ENCODE measurements at regions not wholly inside any gene's neighbourhood (a gene's known extent, or its start where the extent isn't known, plus 50 kb on each side); places are given as distances from the start of the nearest gene placed in this dataset.
"Not testable (repeated sequence)": the region's sequence is repeated elsewhere in the genome, so short reads cannot be mapped to it uniquely, and the experiment has no call there.

DNA sequence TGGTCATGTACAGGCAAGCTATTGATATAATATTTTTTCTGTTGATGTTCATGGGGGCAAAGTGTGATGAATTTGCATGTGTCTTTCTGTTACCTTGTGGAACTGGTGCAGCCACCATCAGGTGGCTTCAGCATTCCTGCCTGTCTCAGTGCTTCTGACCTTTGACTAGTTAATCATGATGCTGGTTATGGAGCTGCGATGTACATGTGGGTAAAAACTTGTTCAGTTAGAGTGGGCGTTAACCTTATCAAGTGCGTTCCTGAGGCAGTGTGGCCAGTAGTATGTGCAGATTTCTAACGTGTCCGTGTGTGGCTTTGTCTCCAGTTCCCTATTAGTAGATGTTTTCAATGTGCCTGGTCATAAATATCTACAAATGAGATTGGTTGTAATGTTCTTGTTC lies 127.4 kb upstream of the ZSWIM2 start:
- Mint-ChIP-seq H3K27ac (peak overlapping the region; percentile 26), H3K4me3 (ENCODE audit: low read depth) (no peak overlapping the region), H3K36me3 (ENCODE audit: insufficient read depth) (no peaks in the 10 kb centered on the region), H3K9me3 (ENCODE audit: low read depth) (no peaks in the 10 kb centered on the region), H3K4me1 (ENCODE audit: low read depth) (no peaks in the 10 kb centered on the region), H3K27me3 (no peaks in the 10 kb centered on the region)
- TF ChIP-seq, protein P1, sequence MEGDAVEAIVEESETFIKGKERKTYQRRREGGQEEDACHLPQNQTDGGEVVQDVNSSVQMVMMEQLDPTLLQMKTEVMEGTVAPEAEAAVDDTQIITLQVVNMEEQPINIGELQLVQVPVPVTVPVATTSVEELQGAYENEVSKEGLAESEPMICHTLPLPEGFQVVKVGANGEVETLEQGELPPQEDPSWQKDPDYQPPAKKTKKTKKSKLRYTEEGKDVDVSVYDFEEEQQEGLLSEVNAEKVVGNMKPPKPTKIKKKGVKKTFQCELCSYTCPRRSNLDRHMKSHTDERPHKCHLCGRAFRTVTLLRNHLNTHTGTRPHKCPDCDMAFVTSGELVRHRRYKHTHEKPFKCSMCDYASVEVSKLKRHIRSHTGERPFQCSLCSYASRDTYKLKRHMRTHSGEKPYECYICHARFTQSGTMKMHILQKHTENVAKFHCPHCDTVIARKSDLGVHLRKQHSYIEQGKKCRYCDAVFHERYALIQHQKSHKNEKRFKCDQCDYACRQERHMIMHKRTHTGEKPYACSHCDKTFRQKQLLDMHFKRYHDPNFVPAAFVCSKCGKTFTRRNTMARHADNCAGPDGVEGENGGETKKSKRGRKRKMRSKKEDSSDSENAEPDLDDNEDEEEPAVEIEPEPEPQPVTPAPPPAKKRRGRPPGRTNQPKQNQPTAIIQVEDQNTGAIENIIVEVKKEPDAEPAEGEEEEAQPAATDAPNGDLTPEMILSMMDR (IDR thresholded peaks at IDR 0.05; ENCODE audit: unreplicated experiment), result no peak
- no peak for DNase-seq (ENCODE audit: low spot score, unreplicated experiment)

DNA sequence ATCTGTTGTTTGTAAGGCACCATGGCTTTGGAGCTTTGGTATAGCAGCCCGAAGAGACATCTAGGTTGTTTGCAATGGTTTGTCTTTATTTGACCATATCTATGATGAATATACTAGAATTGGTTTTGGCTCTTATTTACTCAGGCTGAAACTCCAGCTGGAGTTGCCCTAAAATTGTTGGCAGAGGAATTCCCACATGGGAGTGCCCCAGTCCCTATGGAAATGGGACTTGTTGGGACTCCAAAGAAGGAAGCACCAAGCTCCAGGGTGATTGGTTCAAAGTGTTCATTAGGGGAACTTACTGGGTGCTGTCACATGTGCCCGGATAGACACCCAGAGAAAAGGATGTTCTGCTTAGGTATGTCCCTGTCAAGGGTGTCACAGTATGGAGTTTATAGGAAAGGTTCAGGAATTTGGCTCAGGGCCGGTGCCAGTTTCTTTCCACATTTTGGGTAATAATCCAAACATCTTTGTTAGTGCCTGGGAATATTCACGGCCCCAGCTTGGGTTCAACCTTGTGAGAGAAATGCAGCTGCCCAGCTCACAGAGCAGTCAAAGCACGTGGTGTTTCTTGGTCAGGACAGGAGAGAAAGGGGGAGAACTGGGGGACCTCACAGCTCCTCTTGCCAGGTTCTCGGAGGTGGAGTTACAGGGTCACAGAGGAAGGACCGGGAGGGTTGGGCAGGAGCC lies 123.5 kb upstream of the ZSWIM2 start:
- Mint-ChIP-seq H3K4me1 (ENCODE audit: low read depth) (no peaks in the 10 kb centered on the region), H3K9me3 (ENCODE audit: low read depth) (no peaks in the 10 kb centered on the region), H3K36me3 (ENCODE audit: insufficient read depth) (no peaks in the 10 kb centered on the region), H3K27me3 (no peaks in the 10 kb centered on the region), H3K4me3 (ENCODE audit: low read depth) (no peak overlapping the region), H3K27ac (no peak overlapping the region)
- TF ChIP-seq, protein P1 (IDR thresholded peaks at IDR 0.05; ENCODE audit: unreplicated experiment), result no peak
- no peak for DNase-seq (ENCODE audit: low spot score, unreplicated experiment)

GRCh38 chr2:186968277-186968676 lies 119.3 kb upstream of the ZSWIM2 start:
- no peak overlapping the region for H3K4me3 Mint-ChIP-seq (ENCODE audit: low read depth)
- no peaks in the 10 kb centered on the region for H3K27me3 Mint-ChIP-seq
- DNase-seq (ENCODE audit: low spot score, unreplicated experiment), result no peak
- no peaks in the 10 kb centered on the region for H3K36me3 Mint-ChIP-seq (ENCODE audit: insufficient read depth)
- TF ChIP-seq, protein P1 (IDR thresholded peaks at IDR 0.05; ENCODE audit: unreplicated experiment), result no peak
- H3K27ac Mint-ChIP-seq, result no peak overlapping the region
- no peaks in the 10 kb centered on the region for H3K9me3 Mint-ChIP-seq (ENCODE audit: low read depth)
- no peaks in the 10 kb centered on the region for H3K4me1 Mint-ChIP-seq (ENCODE audit: low read depth)

GRCh38 chr2:186966015-186966414 lies 117.0 kb upstream of the ZSWIM2 start:
- no peak for DNase-seq (ENCODE audit: low spot score, unreplicated experiment)
- Mint-ChIP-seq H3K27ac (no peak overlapping the region), H3K27me3 (no peaks in the 10 kb centered on the region), H3K36me3 (ENCODE audit: insufficient read depth) (no peaks in the 10 kb centered on the region), H3K4me1 (ENCODE audit: low read depth) (no peaks in the 10 kb centered on the region), H3K9me3 (ENCODE audit: low read depth) (no peaks in the 10 kb centered on the region), H3K4me3 (ENCODE audit: low read depth) (no peak overlapping the region)
- TF ChIP-seq, protein P1 (IDR thresholded peaks at IDR 0.05; ENCODE audit: unreplicated experiment), result no peak

GRCh38 chr2:186962085-186962747 lies 113.2 kb upstream of the ZSWIM2 start:
- DNase-seq (ENCODE audit: low spot score, unreplicated experiment), result no peak
- H3K9me3 Mint-ChIP-seq (ENCODE audit: low read depth), result no peaks in the 10 kb centered on the region
- TF ChIP-seq, protein P1 (IDR thresholded peaks at IDR 0.05; ENCODE audit: unreplicated experiment), result no peak

DNA sequence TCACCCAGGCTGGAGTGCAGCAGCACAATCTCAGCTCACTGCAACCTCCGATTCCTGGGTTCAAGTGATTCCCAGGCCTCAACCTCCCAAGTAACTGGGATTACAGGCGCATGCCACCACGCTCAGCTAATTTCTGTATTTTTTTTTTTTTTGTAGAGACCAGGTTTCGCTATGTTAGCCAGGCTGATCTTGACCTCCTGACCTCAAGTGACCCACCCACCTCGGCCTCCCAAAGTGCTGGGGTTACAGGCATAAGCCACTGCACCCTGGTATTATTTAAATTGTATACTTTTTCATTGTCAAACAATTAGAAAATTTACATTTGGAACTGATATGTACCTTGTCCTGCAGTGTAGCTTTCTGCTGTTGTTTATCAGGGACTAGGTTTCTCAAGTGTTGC lies 111.3 kb upstream of the ZSWIM2 start:
- not testable (repeated sequence) for H3K27ac Mint-ChIP-seq; H3K36me3 Mint-ChIP-seq (ENCODE audit: insufficient read depth); H3K4me3 Mint-ChIP-seq (ENCODE audit: low read depth); H3K27me3 Mint-ChIP-seq; DNase-seq (ENCODE audit: low spot score, unreplicated experiment); H3K4me1 Mint-ChIP-seq (ENCODE audit: low read depth); H3K9me3 Mint-ChIP-seq (ENCODE audit: low read depth)

More at GRCh38 chr2:186962085-186962747, 113.2 kb upstream of the ZSWIM2 start:
- Mint-ChIP-seq H3K27me3 (no peaks in the 10 kb centered on the region), H3K27ac (no peak overlapping the region), H3K36me3 (ENCODE audit: insufficient read depth) (no peaks in the 10 kb centered on the region), H3K4me1 (ENCODE audit: low read depth) (no peaks in the 10 kb centered on the region), H3K4me3 (ENCODE audit: low read depth) (no peak overlapping the region)
